HUDEP-2 (cell line): ENCODE measurements at regions not wholly inside any gene's neighbourhood (a gene's known extent, or its start where the extent isn't known, plus 50 kb on each side); places are given as distances from the start of the nearest gene placed in this dataset.

Experiments
- DNase-seq, 76 experiments: peaks; one replicate each; lab custom pipeline; 2025; ENCODE audit not compliant: unreplicated experiment in 76 of 76; lab: John Stamatoyannopoulos, UW

GRCh38 chr6:91633374-91634111, 1046.7 kb upstream of the MAP3K7 start:
- DNase-seq, result no peak

- DNase-seq, result no peak
Observed at GRCh38 chr6:91632308-91632707, 1045.4 kb upstream of the MAP3K7 start.

- DNase-seq, result no peak
Observed at GRCh38 chr6:91631227-91631626, 1044.4 kb upstream of the MAP3K7 start.

- no peak for DNase-seq
Observed at GRCh38 chr6:91626911-91627310, 1040.0 kb upstream of the MAP3K7 start.

- no peak for DNase-seq
Observed at GRCh38 chr6:91613481-91613880, 1026.6 kb upstream of the MAP3K7 start.

- DNase-seq, result no peak
Observed at GRCh38 chr6:91611190-91611589, 1024.3 kb upstream of the MAP3K7 start.

GRCh38 chr6:91608428-91608827, 1021.6 kb upstream of the MAP3K7 start:
- DNase-seq, result no peak

GRCh38 chr6:91606148-91606901, 1019.5 kb upstream of the MAP3K7 start:
- no peak for DNase-seq

- DNase-seq, result no peak
Observed at GRCh38 chr6:91600561-91600960, 1013.7 kb upstream of the MAP3K7 start.

GRCh38 chr6:91590191-91590590, 1003.3 kb upstream of the MAP3K7 start:
- no peak for DNase-seq

GRCh38 chr6:91580635-91581034, 993.8 kb upstream of the MAP3K7 start:
- DNase-seq, result no peak

- no peak for DNase-seq
Observed at GRCh38 chr6:91575032-91575431, 988.2 kb upstream of the MAP3K7 start.

- no peak for DNase-seq
Observed at GRCh38 chr6:91573826-91574416, 987.0 kb upstream of the MAP3K7 start.

- DNase-seq, result no peak
Observed at GRCh38 chr6:91572878-91573277, 986.0 kb upstream of the MAP3K7 start.

- no peak for DNase-seq
Observed at GRCh38 chr6:91569071-91569470, 982.2 kb upstream of the MAP3K7 start.

- DNase-seq, result no peak
Observed at GRCh38 chr6:91566467-91566866, 979.6 kb upstream of the MAP3K7 start.

- no peak for DNase-seq
Observed at GRCh38 chr6:91565207-91565606, 978.3 kb upstream of the MAP3K7 start.

- no peak for DNase-seq
Observed at GRCh38 chr6:91562955-91563354, 976.1 kb upstream of the MAP3K7 start.

GRCh38 chr6:91560409-91560808, 973.5 kb upstream of the MAP3K7 start:
- DNase-seq, result no peak

GRCh38 chr6:91540902-91541301, 954.0 kb upstream of the MAP3K7 start:
- no peak for DNase-seq

- no peak for DNase-seq
Observed at GRCh38 chr6:91539456-91539855, 952.6 kb upstream of the MAP3K7 start.

- DNase-seq, result no peak
Observed at GRCh38 chr6:91538622-91539021, 951.8 kb upstream of the MAP3K7 start.
